ENCODE measurements at regions not wholly inside any gene's neighbourhood (a gene's known extent, or its start where the extent isn't known, plus 50 kb on each side); places are given as distances from the start of the nearest gene placed in this dataset.

DNA sequence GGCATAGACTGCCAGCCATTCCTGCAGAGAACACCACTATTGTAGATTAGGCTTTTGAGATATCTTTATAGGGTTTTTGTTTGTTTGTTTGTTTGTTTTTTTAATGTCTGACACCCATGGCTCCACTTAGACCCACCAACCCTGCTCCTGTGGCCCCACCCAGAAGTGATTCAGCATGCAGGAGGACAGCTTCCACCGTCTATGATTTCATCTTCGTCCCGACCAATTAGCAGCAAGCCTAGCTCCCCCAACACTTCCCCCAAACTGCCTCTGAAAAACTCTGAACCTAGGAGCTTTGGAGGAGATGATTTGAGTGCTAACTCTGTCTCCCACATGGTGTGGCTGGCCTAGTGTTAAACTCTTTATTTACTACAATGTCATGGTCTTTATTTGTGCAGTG is 108.3 kb upstream of the RXFP2 start:
- no peak for TF ChIP-seq TEAD4 (IDR thresholded peaks at IDR 0.05)
- no peak for TF ChIP-seq ZBTB7A (IDR thresholded peaks at IDR 0.05; ENCODE audit: low read depth)
- no peak for TF ChIP-seq TAF1 (IDR thresholded peaks at IDR 0.05; ENCODE audit: low read depth)
- TF ChIP-seq TCF12 (IDR thresholded peaks at IDR 0.05; ENCODE audit: low read depth), result no peak
